GOT3 (cell line): ENCODE measurements at regions not wholly inside any gene's neighbourhood (a gene's known extent, or its start where the extent isn't known, plus 50 kb on each side); places are given as distances from the start of the nearest gene placed in this dataset.

ENCODE experiments used
- DNase-seq: peaks from one replicate; lab custom pipeline; 2025; ENCODE audit warnings: mixed read lengths; lab: John Stamatoyannopoulos, UW

GRCh38 chr3:194805546-194805945 lies 119.9 kb downstream of the FAM43A start:
- no peak for DNase-seq

DNA sequence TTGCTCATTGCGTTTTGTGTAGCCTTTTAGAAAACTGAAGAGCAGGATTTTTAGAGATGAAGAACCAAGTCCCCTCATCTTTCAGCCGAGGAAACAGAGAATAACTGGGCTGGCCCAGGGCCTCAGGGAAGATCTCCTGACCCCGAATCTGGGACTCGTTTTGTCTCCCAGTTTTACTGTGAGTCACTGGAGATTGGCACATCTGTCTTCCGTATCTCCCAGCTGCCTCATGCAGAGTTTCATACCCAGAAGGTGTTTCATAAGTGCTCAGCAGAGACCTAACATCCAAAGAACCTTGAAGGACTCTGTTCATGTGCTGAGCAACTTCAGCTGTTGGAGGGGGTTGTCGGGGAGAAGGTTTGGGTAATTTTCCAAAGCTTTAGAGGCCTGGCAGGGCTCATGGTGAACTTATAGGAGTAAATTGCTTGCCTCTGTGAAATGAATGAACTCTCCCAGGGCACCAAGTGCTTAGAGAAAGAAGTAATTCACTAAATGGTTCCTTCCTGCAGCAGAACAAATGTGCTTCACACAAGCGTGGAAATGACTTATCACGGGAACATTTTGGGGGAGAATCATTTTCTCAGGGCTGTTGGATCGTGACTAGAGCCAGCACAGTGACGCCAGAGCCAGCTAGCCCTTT lies 121.4 kb downstream of the FAM43A start:
- no peak for DNase-seq

DNA sequence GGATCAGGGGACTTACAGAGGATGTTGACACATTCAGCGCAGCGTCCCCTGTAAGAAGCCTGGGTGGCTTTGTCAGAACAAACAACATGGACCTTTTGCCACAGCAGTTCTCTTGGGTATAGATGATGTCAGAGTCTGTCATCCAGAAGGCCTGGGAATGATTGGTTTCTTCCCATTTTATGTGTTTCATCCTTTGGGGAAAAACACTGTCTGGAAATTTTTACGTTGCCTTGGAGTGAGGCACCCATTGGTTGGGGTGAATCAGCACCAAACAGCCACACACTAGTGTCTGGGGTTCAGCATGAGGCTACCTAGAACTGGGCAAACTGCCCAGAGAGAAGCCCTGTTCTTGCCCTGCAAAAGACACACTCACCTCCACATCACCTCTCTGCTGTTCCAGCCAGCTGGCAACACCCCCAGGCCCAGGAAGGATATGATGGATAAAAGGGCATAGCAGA lies 123.0 kb downstream of the FAM43A start:
- no peak for DNase-seq

DNA sequence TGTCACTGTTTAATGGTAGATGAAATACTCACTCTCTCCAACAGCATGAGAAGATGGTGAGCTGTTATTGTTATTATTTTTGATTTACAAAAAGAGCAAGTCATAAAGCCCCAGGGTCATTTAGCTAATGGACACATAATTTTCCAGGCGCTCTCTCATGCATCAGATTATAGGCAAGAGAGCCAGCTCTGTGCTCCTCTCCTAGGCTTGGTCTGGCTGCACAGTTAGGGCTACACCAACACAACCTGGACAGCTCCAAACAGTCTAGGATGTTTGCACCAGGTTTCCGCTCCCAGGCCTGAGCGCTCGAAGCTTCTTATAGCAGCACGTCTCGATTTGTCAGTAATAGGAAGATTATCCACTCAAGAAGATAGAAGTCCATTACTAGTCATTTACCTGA lies 123.7 kb downstream of the FAM43A start:
- no peak for DNase-seq

GRCh38 chr3:194810076-194810475 lies 124.4 kb downstream of the FAM43A start:
- DNase-seq, result no peak

DNA sequence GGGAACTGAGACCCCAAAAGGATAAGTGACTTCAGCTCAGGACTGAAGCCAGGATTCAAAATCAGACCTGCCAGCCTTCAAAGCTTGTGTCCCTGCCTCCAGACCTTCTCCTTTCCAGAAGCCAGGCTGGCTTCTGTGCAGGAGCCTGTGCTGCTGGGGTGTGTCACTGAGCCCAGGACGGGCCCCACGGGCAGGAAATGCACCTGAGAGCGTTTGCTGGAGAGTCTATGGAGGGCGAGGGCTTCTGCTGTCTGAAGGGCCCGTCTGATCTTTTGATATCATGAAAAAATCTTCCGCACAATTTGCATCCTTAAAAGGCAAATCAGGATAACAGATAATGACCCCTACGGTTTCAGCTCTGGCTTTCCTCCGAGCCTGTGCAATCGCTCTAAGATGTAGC lies 125.4 kb downstream of the FAM43A start:
- DNase-seq, result no peak

GRCh38 chr3:194812176-194812575 lies 126.5 kb downstream of the FAM43A start:
- DNase-seq, result no peak

DNA sequence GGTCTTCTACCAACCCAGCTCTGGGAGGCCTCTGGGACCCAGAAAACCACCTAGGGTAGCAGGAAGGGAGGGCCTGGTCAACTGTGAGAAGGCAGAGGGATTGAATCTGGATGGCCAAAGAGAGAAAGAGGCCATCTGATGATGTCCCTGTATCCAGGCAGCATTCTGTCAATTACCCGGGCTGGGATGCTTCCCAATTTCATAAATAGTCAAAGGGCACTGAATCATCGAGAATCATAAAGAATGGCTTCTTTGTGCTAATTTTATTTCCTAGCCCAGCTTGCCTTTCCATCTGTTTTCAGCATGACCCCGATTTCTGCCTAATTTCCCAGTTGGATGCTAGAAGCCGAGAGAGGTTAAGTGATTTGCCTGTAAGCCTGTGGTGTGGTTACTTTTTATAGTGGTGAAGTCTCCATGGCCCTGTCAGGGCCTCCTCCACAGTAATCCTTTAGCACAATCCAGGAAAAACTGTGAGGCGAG lies 129.2 kb downstream of the FAM43A start:
- DNase-seq, result no peak

GRCh38 chr3:194816748-194817591 lies 131.3 kb downstream of the FAM43A start:
- DNase-seq, result no peak

GRCh38 chr3:194817592-194817930 lies 131.9 kb downstream of the FAM43A start:
- no peak for DNase-seq

GRCh38 chr3:194817936-194818335 lies 132.3 kb downstream of the FAM43A start:
- DNase-seq, result no peak

GRCh38 chr3:194824100-194824499 lies 138.4 kb downstream of the FAM43A start:
- no peak for DNase-seq

DNA sequence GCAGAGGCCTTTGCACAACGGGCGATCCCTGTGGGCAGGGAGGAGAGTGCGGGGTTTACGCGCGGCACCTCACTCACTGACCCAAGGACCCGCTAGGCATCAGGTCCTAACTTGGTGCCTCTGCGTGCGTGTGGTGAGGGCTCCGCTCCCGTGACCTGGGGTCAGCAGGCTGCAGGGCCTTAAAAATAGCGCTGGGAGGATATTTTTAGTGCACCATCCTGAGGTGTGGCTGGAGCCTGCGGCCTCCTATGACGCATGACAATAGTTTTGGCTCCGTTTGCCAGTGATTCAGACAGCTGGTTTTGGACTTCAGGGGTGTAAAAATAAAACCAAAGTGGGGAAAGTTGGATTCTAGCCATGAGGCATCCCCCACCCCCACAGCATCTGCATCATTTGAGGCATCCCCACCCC lies 139.0 kb downstream of the FAM43A start:
- DNase-seq, result no peak

GRCh38 chr3:194826594-194826993 lies 140.9 kb downstream of the FAM43A start:
- no peak for DNase-seq

DNA sequence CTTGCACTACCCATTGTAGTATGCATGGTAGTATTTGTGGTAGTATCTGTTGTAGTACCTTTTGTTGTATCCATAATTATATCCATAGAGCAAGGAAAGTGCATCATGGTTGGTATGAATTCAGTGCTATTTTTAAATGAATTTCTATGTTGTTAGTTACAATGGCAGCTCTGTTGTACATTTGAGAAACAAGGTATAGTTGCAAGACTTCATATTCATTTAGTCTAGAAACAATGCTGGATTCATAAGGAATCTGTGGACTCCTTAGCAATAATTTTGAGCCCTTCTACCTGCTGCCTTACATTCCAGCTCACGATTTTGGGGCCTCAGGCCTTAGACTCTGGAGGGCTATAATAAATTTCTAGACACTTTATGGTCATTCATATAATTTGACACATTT lies 141.8 kb downstream of the FAM43A start:
- no peak for DNase-seq

DNA sequence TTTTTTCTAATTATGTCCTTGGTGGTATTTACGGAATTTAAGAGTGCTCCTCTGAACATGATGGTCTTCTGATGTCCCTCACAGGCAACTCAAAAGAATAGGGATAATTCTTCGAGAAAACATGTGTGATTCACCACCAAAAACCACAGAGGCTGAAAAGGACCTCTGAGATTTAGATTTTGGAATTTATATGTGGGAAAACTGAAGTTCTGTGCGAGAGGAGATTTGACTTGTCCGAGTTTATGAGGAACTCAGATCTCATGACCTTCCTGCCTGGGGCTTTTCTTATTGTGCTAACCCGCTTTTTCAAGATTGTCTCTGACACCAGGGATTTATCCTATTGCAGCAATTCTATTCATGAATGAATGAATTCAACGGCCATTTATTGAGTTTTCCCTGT lies 142.4 kb downstream of the FAM43A start:
- no peak for DNase-seq

- DNase-seq, result no peak
These were observed 143.2 kb downstream of the FAM43A start for GRCh38 chr3:194828926-194829325.

DNA sequence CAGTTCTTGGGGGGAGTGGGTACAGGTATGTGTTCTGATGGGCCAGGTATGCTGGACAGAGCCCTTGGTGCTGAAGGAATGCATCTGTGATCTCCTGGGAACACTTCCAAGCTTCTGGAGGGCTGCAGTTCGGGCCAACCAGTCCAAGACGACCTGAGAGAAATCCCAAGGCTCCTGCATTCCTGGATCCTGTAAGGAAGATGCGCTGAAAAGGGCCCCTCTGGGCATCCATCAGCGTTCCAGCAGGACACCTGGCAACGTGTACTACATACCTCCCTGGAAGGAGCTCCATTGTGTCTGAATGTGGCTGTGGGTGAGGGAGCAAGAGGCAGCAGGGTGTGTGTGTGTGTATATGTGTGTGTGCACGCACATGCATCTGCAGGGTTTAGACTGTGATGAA lies 144.7 kb downstream of the FAM43A start:
- DNase-seq, result no peak

DNA sequence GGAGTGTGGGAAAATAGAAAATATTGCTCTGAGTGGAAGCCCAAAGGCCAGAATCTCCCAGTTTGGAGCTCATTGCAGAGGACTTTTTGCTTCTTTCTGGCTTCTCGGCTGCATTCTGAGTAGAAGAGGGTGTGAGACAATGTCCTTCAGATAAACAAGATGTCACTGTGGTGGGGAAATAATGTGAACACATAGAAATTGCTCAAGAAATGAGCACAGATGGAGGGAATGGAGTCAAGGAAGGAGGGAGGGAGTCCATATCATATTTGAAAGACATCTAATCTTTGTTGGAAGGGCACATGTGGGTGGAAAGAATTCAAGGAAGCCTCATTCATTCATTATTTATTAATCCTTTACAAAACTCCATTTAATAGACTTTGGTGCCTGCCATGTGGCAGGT lies 145.3 kb downstream of the FAM43A start:
- no peak for DNase-seq

DNA sequence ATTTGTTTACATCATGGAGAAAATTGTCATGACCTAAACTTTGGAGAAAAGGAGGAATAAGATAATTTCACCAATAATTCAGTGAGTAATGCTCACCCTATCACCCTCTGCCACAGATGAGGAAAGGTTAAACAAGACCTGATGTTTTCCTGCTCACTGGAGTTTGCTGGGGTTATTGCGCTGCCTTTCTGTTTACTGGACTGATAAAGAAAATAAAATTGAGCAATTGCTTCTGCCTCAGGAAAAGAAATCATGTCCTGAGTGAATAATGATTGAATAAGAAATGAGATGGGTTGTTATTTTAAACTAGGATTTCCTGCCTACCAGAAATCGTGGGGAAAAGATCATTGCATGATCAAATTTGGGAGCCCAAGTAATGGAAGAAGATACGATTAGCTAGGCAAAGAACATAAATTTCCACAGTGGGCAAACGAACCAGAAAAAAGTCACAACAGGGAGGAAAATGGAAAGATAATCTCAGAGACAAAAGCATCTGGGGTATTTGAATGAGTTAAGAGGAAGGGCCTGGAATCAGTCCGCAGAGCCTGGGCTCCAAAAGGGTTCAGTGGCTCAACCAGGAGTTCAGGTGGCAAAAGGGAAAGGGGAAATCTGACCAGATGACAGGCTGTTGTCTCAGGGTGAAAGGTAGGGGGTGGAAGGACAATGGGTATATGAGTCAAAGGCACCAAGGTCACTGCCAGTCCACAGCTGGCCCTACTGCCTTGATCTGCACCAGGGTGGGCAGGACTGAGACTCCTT lies 146.8 kb downstream of the FAM43A start:
- no peak for DNase-seq

DNA sequence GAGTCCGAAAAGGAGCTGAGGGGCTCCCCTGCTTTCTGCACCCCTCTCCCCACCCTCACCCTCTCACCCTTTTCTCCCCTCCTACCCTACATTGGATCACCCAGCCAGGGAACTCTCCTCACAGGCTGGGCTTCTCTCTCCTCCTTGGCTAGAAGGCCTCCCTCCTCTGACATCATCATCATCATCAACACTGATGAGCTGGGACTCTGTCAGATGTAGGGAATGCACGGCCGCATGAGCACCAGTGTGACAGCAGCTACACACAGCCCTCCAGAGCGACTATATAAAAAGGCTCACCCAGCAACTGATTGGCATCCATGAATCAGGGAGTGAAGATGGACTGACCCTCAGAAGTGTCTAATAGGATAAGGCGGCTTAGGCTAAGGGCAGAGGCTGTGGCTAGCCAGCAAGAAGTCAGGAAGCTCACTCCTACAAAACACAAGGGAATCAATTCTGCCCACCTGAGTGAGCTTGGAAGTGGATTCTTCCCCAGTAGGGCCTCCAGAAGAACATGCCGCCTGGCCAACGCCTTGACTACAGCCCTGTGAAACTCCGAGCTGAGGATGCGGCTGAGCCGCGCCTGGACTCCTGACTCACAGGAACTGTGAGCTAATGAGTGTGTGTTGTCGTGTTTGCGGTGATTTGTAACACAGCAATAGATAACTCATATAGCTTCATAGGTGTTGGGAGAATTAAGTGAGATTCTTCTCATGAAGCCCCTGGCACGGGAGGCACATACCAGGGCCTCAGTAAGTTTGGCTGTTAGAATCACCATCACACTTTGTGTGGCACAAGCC lies 147.6 kb downstream of the FAM43A start:
- DNase-seq, result no peak

DNA sequence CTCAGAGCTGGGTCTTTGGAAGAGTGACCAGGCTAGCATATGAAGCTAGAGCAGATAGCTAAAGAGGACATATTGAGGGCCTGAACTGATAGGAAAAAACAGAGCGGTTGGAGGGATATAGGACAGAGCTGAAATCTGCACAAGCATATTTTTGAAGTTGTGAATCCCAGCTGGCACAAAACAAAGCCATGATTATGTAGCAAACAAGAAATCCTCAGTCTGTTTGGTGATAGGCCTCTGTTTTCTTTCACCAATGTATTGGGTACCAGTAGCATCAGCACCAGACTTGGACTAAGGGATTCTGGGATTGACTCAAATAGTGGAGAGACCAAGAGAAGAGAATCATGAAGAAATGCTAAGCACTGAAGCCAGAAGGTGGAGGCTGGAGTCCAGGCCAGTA lies 151.0 kb downstream of the FAM43A start:
- DNase-seq, result no peak
